Ishikawa (cell line): ENCODE measurements at regions not wholly inside any gene's neighbourhood (a gene's known extent, or its start where the extent isn't known, plus 50 kb on each side); places are given as distances from the start of the nearest gene placed in this dataset.

Experiments
- CEBPB ChIP-seq: IDR thresholded peaks from 2 replicates; pipeline ENCODE4 v1.6.1; 2012
- CREB1 ChIP-seq: IDR thresholded peaks from 2 replicates; pipeline ENCODE4 v1.6.1; 2012; ENCODE audit warnings: low read depth
- EGR1 ChIP-seq: IDR thresholded peaks from 2 replicates; pipeline ENCODE4 v1.6.1; 2012
- EP300 ChIP-seq: IDR thresholded peaks from 2 replicates; pipeline ENCODE4 v1.6.1; 2012; ENCODE audit warnings: borderline replicate concordance
- FOXM1 ChIP-seq: IDR thresholded peaks from 2 replicates; pipeline ENCODE4 v1.6.1; 2012; ENCODE audit warnings: low read depth, borderline replicate concordance
- NFIC ChIP-seq: IDR thresholded peaks from 2 replicates; pipeline ENCODE4 v1.6.1; 2012
- RAD21 ChIP-seq: IDR thresholded peaks from 2 replicates; pipeline ENCODE4 v1.6.1; 2012; ENCODE audit warnings: low read depth
- REST ChIP-seq: IDR thresholded peaks from 2 replicates; pipeline ENCODE4 v1.6.1; 2012; ENCODE audit warnings: low read depth, mild to moderate bottlenecking
- TAF1 ChIP-seq: IDR thresholded peaks from 2 replicates; pipeline ENCODE4 v1.6.1; 2012; ENCODE audit warnings: low read depth, mild to moderate bottlenecking
- TCF12 ChIP-seq: IDR thresholded peaks from 2 replicates; pipeline ENCODE4 v1.6.1; 2012; ENCODE audit warnings: low read depth
- TEAD4 ChIP-seq: IDR thresholded peaks from 2 replicates; pipeline ENCODE4 v1.6.1; 2012
- YY1 ChIP-seq: IDR thresholded peaks from 2 replicates; pipeline ENCODE4 v1.6.1; 2012; ENCODE audit warnings: low read depth
- ZBTB7A ChIP-seq: IDR thresholded peaks from 2 replicates; pipeline ENCODE4 v1.6.1; 2012; ENCODE audit warnings: low read depth
- TF ChIP-seq, protein P1 (sequence below): IDR thresholded peaks from 2 replicates; pipeline ENCODE4 v1.6.1; 2012
- TF ChIP-seq, protein P2 (sequence below): IDR thresholded peaks from 2 replicates; pipeline ENCODE4 v1.6.1; 2012

GRCh38 chr5:97726106-97726505 lies 543.1 kb upstream of the RIOK2 start:
- no peak for TF ChIP-seq FOXM1
- no peak for TF ChIP-seq CREB1
- TF ChIP-seq, protein P1, sequence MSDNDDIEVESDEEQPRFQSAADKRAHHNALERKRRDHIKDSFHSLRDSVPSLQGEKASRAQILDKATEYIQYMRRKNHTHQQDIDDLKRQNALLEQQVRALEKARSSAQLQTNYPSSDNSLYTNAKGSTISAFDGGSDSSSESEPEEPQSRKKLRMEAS, result no peak
- TF ChIP-seq TAF1, result no peak
- TF ChIP-seq REST, result no peak
- no peak for TF ChIP-seq CEBPB
- no peak for TF ChIP-seq NFIC
- TF ChIP-seq TEAD4, result no peak
- TF ChIP-seq ZBTB7A, result no peak
- no peak for TF ChIP-seq YY1
- no peak for TF ChIP-seq RAD21
- no peak for TF ChIP-seq EP300

DNA sequence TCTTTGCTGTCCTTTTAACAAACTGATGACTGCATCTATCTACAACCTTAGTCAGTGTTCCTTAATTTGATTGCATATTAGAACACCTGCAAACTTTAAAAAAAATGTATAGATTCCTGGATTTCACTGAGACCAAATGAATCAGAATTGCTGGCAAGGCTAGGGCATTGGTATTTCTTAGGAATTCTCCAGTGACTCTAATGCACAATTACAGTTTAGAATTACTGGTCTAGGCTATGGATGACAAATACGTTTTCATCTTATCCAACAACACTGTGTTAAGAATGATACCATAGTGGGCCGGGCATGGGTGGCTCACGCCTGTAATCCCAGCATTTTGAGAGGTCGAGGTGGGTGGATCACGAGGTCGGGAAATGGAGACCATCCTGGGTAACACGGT lies 545.9 kb upstream of the RIOK2 start:
- no peak for TF ChIP-seq YY1
- TF ChIP-seq, protein P1, result no peak
- no peak for TF ChIP-seq TEAD4
- no peak for TF ChIP-seq CEBPB
- no peak for TF ChIP-seq EP300
- TF ChIP-seq EGR1, result no peak
- no peak for TF ChIP-seq TCF12
- TF ChIP-seq CREB1, result no peak
- TF ChIP-seq REST, result no peak
- no peak for TF ChIP-seq NFIC
- TF ChIP-seq, protein P2, sequence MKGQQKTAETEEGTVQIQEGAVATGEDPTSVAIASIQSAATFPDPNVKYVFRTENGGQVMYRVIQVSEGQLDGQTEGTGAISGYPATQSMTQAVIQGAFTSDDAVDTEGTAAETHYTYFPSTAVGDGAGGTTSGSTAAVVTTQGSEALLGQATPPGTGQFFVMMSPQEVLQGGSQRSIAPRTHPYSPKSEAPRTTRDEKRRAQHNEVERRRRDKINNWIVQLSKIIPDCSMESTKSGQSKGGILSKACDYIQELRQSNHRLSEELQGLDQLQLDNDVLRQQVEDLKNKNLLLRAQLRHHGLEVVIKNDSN, result no peak
- no peak for TF ChIP-seq TAF1
- TF ChIP-seq RAD21, result no peak
- TF ChIP-seq FOXM1, result no peak

- TF ChIP-seq REST (no peak), CEBPB (no peak), CREB1 (no peak), RAD21 (no peak), EGR1 (no peak), NFIC (no peak), TEAD4 (no peak), YY1 (no peak), ZBTB7A (no peak), TCF12 (no peak), TAF1 (no peak), EP300 (no peak), FOXM1 (no peak)
- TF ChIP-seq, protein P2, result no peak
- TF ChIP-seq, protein P1, result no peak
Measured at GRCh38 chr5:97729938-97730337, 546.9 kb upstream of the RIOK2 start.

DNA sequence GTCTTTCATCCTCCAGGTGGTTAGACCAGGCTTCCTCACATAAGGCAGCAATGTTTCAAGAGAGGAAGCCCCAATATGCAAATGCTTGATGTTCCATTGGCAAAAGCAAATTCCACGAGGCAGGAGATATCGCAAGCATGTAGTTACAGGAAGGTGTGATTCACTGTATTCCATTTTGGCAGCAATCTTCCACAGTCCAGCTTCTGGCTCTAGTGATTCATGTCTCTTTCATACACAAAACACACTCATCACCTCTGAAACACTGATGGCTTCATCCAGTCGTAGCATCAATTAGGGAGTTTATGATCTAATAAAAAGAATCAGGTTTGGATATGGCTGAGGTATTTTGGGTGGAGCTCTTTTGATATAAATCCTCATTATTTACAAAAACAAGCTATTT lies 552.2 kb upstream of the RIOK2 start:
- TF ChIP-seq, protein P1, result no peak
- TF ChIP-seq YY1, result no peak
- TF ChIP-seq ZBTB7A, result no peak
- no peak for TF ChIP-seq RAD21
- TF ChIP-seq CREB1, result no peak
- no peak for TF ChIP-seq REST
- no peak for TF ChIP-seq NFIC
- TF ChIP-seq CEBPB, result no peak
- no peak for TF ChIP-seq TCF12
- no peak for TF ChIP-seq EGR1
- TF ChIP-seq EP300, result no peak
- no peak for TF ChIP-seq FOXM1
- TF ChIP-seq TEAD4, result no peak
- no peak for TF ChIP-seq TAF1
- TF ChIP-seq, protein P2, result no peak
